Mesenchymal stem cell (in vitro differentiated cells and primary cell): ENCODE measurements at regions not wholly inside any gene's neighbourhood (a gene's known extent, or its start where the extent isn't known, plus 50 kb on each side); places are given as distances from the start of the nearest gene placed in this dataset.

Source experiments
- DNase-seq: peaks from one replicate; pipeline ENCODE4 v3.0.0-alpha.2; 2013
- H2AFZ ChIP-seq: one replicate; pipeline ENCODE4 v1.6.1; 2013; ENCODE audit warnings: low read depth, mild to moderate bottlenecking, control low read depth, inconsistent platforms, low read length, moderate library complexity
- H2AK5ac ChIP-seq: 2 replicates; pipeline ENCODE4 v1.6.1; 2013; ENCODE audit warnings: low read length, moderate library complexity, mild to moderate bottlenecking, inconsistent platforms; ENCODE audit not compliant: severe bottlenecking
- H2BK120ac ChIP-seq: one replicate; pipeline ENCODE4 v1.6.1; 2013; ENCODE audit warnings: low read depth, mild to moderate bottlenecking, inconsistent platforms, low read length, moderate library complexity
- H2BK12ac ChIP-seq, 2 experiments: one replicate each; pipeline ENCODE4 v1.6.1; 2013; ENCODE audit warnings: inconsistent platforms in 2 of 2, low read length in 2 of 2, mild to moderate bottlenecking in 2 of 2, moderate library complexity in 2 of 2, control low read depth in 1 of 2
- H2BK15ac ChIP-seq: one replicate; pipeline ENCODE4 v1.6.1; 2013; ENCODE audit warnings: mild to moderate bottlenecking, low read depth, inconsistent platforms; ENCODE audit not compliant: poor library complexity, severe bottlenecking
- H2BK5ac ChIP-seq: 2 replicates; pipeline ENCODE4 v1.6.1; 2013; ENCODE audit warnings: low read depth, mild to moderate bottlenecking, low read length, control low read depth, inconsistent platforms; ENCODE audit not compliant: poor library complexity, severe bottlenecking
- H3K14ac ChIP-seq, 2 experiments: one replicate each; pipeline ENCODE4 v1.6.1; 2013; ENCODE audit warnings: inconsistent platforms in 2 of 2, low read length in 2 of 2, control low read depth in 1 of 2, mild to moderate bottlenecking in 1 of 2, moderate library complexity in 1 of 2
- H3K18ac ChIP-seq, 2 experiments: one replicate each; pipeline ENCODE4 v1.6.1; 2013; ENCODE audit warnings: inconsistent platforms in 2 of 2, low read length in 2 of 2, control low read depth in 1 of 2, low read depth in 1 of 2, mild to moderate bottlenecking in 1 of 2
- H3K23ac ChIP-seq, 2 experiments: one replicate each; pipeline ENCODE4 v1.6.1; 2013; ENCODE audit warnings: inconsistent platforms in 2 of 2, low read length in 2 of 2, mild to moderate bottlenecking in 2 of 2, moderate library complexity in 2 of 2, control low read depth in 1 of 2
- H3K27ac ChIP-seq: 2 replicates; pipeline ENCODE4 v1.5.1; 2013; ENCODE audit warnings: mild to moderate bottlenecking, moderate library complexity, low read length, control low read depth, inconsistent platforms; ENCODE audit not compliant: poor library complexity, severe bottlenecking
- H3K27me3 ChIP-seq, 2 experiments: 2 replicates each; pipeline versions ENCODE4 v1.6.1 to v1.7.0; 2013; ENCODE audit warnings: low read length in 2 of 2, mild to moderate bottlenecking in 2 of 2, moderate library complexity in 2 of 2, control low read depth in 1 of 2, inconsistent platforms in 1 of 2; ENCODE audit not compliant: control insufficient read depth in 1 of 2, insufficient read depth in 1 of 2
- H3K36me3 ChIP-seq, 2 experiments: 2 replicates each; pipeline versions ENCODE4 v1.6.1 to v1.7.0; 2013; ENCODE audit warnings: low read length in 2 of 2, control low read depth in 1 of 2, inconsistent platforms in 1 of 2, low read depth in 1 of 2, mild to moderate bottlenecking in 1 of 2; ENCODE audit not compliant: insufficient read depth in 2 of 2, control insufficient read depth in 1 of 2
- H3K4ac ChIP-seq, 2 experiments: one replicate each; pipeline ENCODE4 v1.6.1; 2013; ENCODE audit warnings: inconsistent platforms in 2 of 2, low read length in 2 of 2, mild to moderate bottlenecking in 2 of 2, moderate library complexity in 2 of 2, control low read depth in 1 of 2, low read depth in 1 of 2
- H3K4me1 ChIP-seq: 2 replicates; pipeline ENCODE4 v1.6.1; 2013; ENCODE audit warnings: low read depth, low read length, control low read depth; ENCODE audit not compliant: control insufficient read depth, insufficient read depth
- H3K4me2 ChIP-seq: 2 replicates; pipeline ENCODE4 v1.6.1; 2013; ENCODE audit warnings: low read length, mild to moderate bottlenecking, inconsistent platforms; ENCODE audit not compliant: poor library complexity, severe bottlenecking
- H3K4me3 ChIP-seq, 2 experiments: 2 replicates each; pipeline versions ENCODE4 v1.5.1 to v1.7.0; 2013; ENCODE audit warnings: low read length in 2 of 2, mild to moderate bottlenecking in 2 of 2, control low read depth in 1 of 2, low read depth in 1 of 2; ENCODE audit not compliant: insufficient read depth in 1 of 2
- H3K79me1 ChIP-seq: replicated peaks from 2 replicates; pipeline ENCODE4 v1.6.1; 2013; ENCODE audit warnings: mild to moderate bottlenecking, control low read depth, low read length, inconsistent platforms; ENCODE audit not compliant: poor library complexity, severe bottlenecking
- H3K9ac ChIP-seq: 2 replicates; pipeline ENCODE4 v1.7.0; 2013; ENCODE audit warnings: mild to moderate bottlenecking, low read length, moderate library complexity
- H3K9me3 ChIP-seq: 2 replicates; pipeline ENCODE4 v1.7.0; 2013; ENCODE audit warnings: mild to moderate bottlenecking, low read length; ENCODE audit not compliant: control insufficient read depth
- H4K8ac ChIP-seq: one replicate; pipeline ENCODE4 v1.6.1; 2013; ENCODE audit warnings: inconsistent platforms, mild to moderate bottlenecking, low read length, moderate library complexity
- H4K91ac ChIP-seq: one replicate; pipeline ENCODE4 v1.6.1; 2013; ENCODE audit warnings: mild to moderate bottlenecking, low read length, inconsistent platforms
- WGBS: methylation state at CpG from one replicate; pipeline ENCODE4 v1.1.7; 2013; ENCODE audit warnings: mixed read lengths; 5-methylcytosine and 5-hydroxymethylcytosine counted together

DNA sequence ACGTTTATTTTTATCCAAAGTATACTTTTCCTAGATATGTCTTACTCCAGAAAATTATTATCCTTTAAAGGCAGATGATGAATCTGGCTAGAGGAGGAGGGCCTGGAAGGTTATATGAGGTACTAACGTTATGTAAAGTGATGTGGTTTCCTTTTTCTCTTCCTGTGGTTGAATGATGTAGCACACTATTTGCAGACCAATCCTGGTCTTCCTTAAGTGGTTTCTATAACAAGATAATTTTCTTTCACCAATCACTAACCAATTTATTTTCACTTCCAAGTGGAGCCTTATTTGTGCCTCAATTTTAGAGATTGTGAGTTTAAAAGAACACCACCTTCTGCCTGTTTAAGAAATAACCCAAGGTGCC, 154.6 kb upstream of the SOX4 start:
- no peaks in the 10 kb centered on the region for H3K79me1 ChIP-seq
- peaks cover 1% of the 10 kb centered on the region for H3K4me1 ChIP-seq
- no peak overlapping the region for H3K4ac ChIP-seq
- H2BK12ac ChIP-seq = no peak overlapping the region
- no peak overlapping the region for H2BK15ac ChIP-seq
- no peak overlapping the region for H3K4me3 ChIP-seq
- H3K23ac ChIP-seq = no peak overlapping the region
- H4K91ac ChIP-seq = no peak overlapping the region
- no peak overlapping the region for H3K9ac ChIP-seq
- H2BK5ac ChIP-seq = no peak overlapping the region
- no peaks in the 10 kb centered on the region for H3K27me3 ChIP-seq
- H3K18ac ChIP-seq = no peak overlapping the region
- no peak overlapping the region for H2BK120ac ChIP-seq
- no peak overlapping the region for H2AK5ac ChIP-seq
- no peak overlapping the region for H2AFZ ChIP-seq
- no peak for DNase-seq
- H4K8ac ChIP-seq = no peak overlapping the region
- H3K4me2 ChIP-seq = no peak overlapping the region
- no peak overlapping the region for H3K14ac ChIP-seq
- H3K27ac ChIP-seq = no peak overlapping the region
- no CpG with 5 or more reads among the region's 2 CpGs for WGBS
- no peaks in the 10 kb centered on the region for H3K9me3 ChIP-seq
- H3K36me3 ChIP-seq = no peaks in the 10 kb centered on the region

GRCh38 chr6:21441386-21441785, 152.2 kb upstream of the SOX4 start:
- no peak overlapping the region for H3K4me3 ChIP-seq
- H2BK120ac ChIP-seq = no peak overlapping the region
- no peak overlapping the region for H2BK12ac ChIP-seq
- no peaks in the 10 kb centered on the region for H3K9me3 ChIP-seq
- H2AK5ac ChIP-seq = no peak overlapping the region
- H4K91ac ChIP-seq = no peak overlapping the region
- peak overlapping the region; percentile 30 for H4K8ac ChIP-seq
- no peaks in the 10 kb centered on the region for H3K79me1 ChIP-seq
- no peak overlapping the region for H3K18ac ChIP-seq
- no peak overlapping the region for H2AFZ ChIP-seq
- no peaks in the 10 kb centered on the region for H3K27me3 ChIP-seq
- H3K4ac ChIP-seq = no peak overlapping the region
- no peak for DNase-seq
- H3K9ac ChIP-seq = no peak overlapping the region
- no peaks in the 10 kb centered on the region for H3K36me3 ChIP-seq
- no peak overlapping the region for H3K4me2 ChIP-seq
- H3K27ac ChIP-seq = no peak overlapping the region
- no peak overlapping the region for H3K23ac ChIP-seq
- H2BK5ac ChIP-seq = no peak overlapping the region
- WGBS = 88% methylated on average over 5 of the region's 6 CpGs
- no peak overlapping the region for H3K14ac ChIP-seq
- H3K4me1 ChIP-seq = peaks cover 1% of the 10 kb centered on the region
- no peak overlapping the region for H2BK15ac ChIP-seq

DNA sequence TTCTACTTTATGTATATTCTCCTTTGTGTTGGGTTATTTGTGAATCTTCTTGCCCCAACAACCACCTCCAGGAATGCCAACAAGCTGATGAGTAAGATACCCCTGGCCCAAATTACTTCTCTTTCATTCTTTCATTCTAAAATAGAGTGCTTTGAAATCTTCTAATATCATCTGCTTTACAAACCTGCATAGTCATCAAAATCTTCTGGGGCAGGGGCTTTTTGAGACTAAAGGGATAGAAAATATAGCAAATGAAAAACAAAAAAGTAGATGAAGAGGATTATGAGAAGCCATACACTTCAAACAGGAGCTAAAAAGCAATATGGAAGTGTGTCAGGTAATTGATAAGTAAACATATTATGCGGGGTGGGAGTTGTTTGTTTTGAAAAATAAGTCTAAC, 150.7 kb upstream of the SOX4 start:
- Histone ChIP-seq H2BK12ac (no peak overlapping the region), H3K27me3 (no peaks in the 10 kb centered on the region), H4K8ac (no peak overlapping the region), H3K14ac (no peak overlapping the region), H3K4me3 (no peak overlapping the region), H2AFZ (no peak overlapping the region), H3K4me1 (no peaks in the 10 kb centered on the region), H3K27ac (no peak overlapping the region), H3K4ac (no peak overlapping the region), H3K79me1 (no peaks in the 10 kb centered on the region), H2BK120ac (no peak overlapping the region), H2BK5ac (no peak overlapping the region), H4K91ac (no peak overlapping the region), H3K9ac (no peak overlapping the region), H2BK15ac (no peak overlapping the region), H3K23ac (no peak overlapping the region), H3K18ac (no peak overlapping the region), H3K36me3 (no peaks in the 10 kb centered on the region), H3K4me2 (no peak overlapping the region), H2AK5ac (no peak overlapping the region), H3K9me3 (no peaks in the 10 kb centered on the region)
- DNase-seq = no peak
- no CpG with 5 or more reads among the region's 1 CpG for WGBS

- H3K36me3 ChIP-seq = no peaks in the 10 kb centered on the region
- no peak overlapping the region for H3K4me2 ChIP-seq
- no peak overlapping the region for H2BK120ac ChIP-seq
- DNase-seq = no peak
- H3K4me3 ChIP-seq = no peak overlapping the region
- H3K79me1 ChIP-seq = no peaks in the 10 kb centered on the region
- H3K18ac ChIP-seq = no peak overlapping the region
- H4K8ac ChIP-seq = no peak overlapping the region
- no peak overlapping the region for H3K4ac ChIP-seq
- no peaks in the 10 kb centered on the region for H3K4me1 ChIP-seq
- no peak overlapping the region for H2AK5ac ChIP-seq
- H2BK15ac ChIP-seq = no peak overlapping the region
- H3K27ac ChIP-seq = no peak overlapping the region
- no peak overlapping the region for H3K14ac ChIP-seq
- H3K23ac ChIP-seq = no peak overlapping the region
- H4K91ac ChIP-seq = no peak overlapping the region
- H3K9ac ChIP-seq = no peak overlapping the region
- no peaks in the 10 kb centered on the region for H3K9me3 ChIP-seq
- no peak overlapping the region for H2BK5ac ChIP-seq
- WGBS = 92% methylated on average over 9 of the region's 10 CpGs
- H3K27me3 ChIP-seq = no peaks in the 10 kb centered on the region
- H2BK12ac ChIP-seq = no peak overlapping the region
- no peak overlapping the region for H2AFZ ChIP-seq
Observed at GRCh38 chr6:21444711-21445260, 148.8 kb upstream of the SOX4 start.
